ENCODE measurements at regions not wholly inside any gene's neighbourhood (a gene's known extent, or its start where the extent isn't known, plus 50 kb on each side); places are given as distances from the start of the nearest gene placed in this dataset.

- Mint-ChIP-seq H3K27me3 (ENCODE audit: insufficient read depth, low read depth) (peaks cover 14% of the 10 kb centered on the region), H3K27ac (no peak overlapping the region), H3K4me3 (no peak overlapping the region), H3K9me3 (peaks cover 27% of the 10 kb centered on the region), H3K4me1 (peaks cover 4% of the 10 kb centered on the region), H3K36me3 (no peaks in the 10 kb centered on the region)
- no peak for TF ChIP-seq EZH2 (IDR thresholded peaks at IDR 0.05)
- TF ChIP-seq EZH2phosphoT487 (IDR thresholded peaks at IDR 0.05) = no peak
- TF ChIP-seq CTCF (IDR thresholded peaks at IDR 0.05) = no peak
- H2AFZ ChIP-seq (replicated peaks) = no peak overlapping the region
- H3K27ac ChIP-seq = no peak overlapping the region
- H3K79me2 ChIP-seq (ENCODE audit: low read depth) = no peaks in the 10 kb centered on the region
- no peak overlapping the region for H3K4me2 ChIP-seq
- no peaks in the 10 kb centered on the region for H4K20me1 ChIP-seq (ENCODE audit: low read depth)
- H3K9ac ChIP-seq = no peak overlapping the region
- peaks cover 3% of the 10 kb centered on the region for H3K27me3 ChIP-seq
- no peak for DNase-seq (ENCODE audit: low spot score)
- no peaks in the 10 kb centered on the region for H3F3A ChIP-seq (ENCODE audit: low read depth)
- H3K9me3 ChIP-seq (ENCODE audit: low read depth) = peaks cover 18% of the 10 kb centered on the region
- H3K4me1 ChIP-seq = peaks cover 6% of the 10 kb centered on the region
- no peaks in the 10 kb centered on the region for H3K36me3 ChIP-seq
- H3K4me3 ChIP-seq = no peak overlapping the region
Measured at GRCh38 chr4:1488831-1489638, 82.8 kb upstream of the NKX1-1 start.

GRCh38 chr4:1488357-1488756, 82.1 kb upstream of the NKX1-1 start:
- Histone ChIP-seq H3F3A (ENCODE audit: low read depth) (no peaks in the 10 kb centered on the region), H3K4me1 (peaks cover 6% of the 10 kb centered on the region), H3K9me3 (ENCODE audit: low read depth) (peaks cover 18% of the 10 kb centered on the region), H4K20me1 (ENCODE audit: low read depth) (no peaks in the 10 kb centered on the region), H3K9ac (no peak overlapping the region), H3K27ac (no peak overlapping the region), H3K36me3 (no peaks in the 10 kb centered on the region), H3K4me2 (no peak overlapping the region), H3K79me2 (ENCODE audit: low read depth) (no peaks in the 10 kb centered on the region), H2AFZ (replicated peaks) (no peak overlapping the region), H3K4me3 (no peak overlapping the region), H3K27me3 (peaks cover 9% of the 10 kb centered on the region)
- DNase-seq (ENCODE audit: low spot score) = no peak
- TF ChIP-seq EZH2phosphoT487 (IDR thresholded peaks at IDR 0.05) = no peak
- Mint-ChIP-seq H3K4me1 (peaks cover 3% of the 10 kb centered on the region), H3K9me3 (peaks cover 31% of the 10 kb centered on the region), H3K27ac (no peak overlapping the region), H3K36me3 (no peaks in the 10 kb centered on the region), H3K4me3 (no peak overlapping the region), H3K27me3 (ENCODE audit: insufficient read depth, low read depth) (peaks cover 13% of the 10 kb centered on the region)

GRCh38 chr4:1487761-1488160, 81.5 kb upstream of the NKX1-1 start:
- Mint-ChIP-seq H3K27me3 (ENCODE audit: insufficient read depth, low read depth) (peaks cover 13% of the 10 kb centered on the region), H3K4me3 (no peak overlapping the region), H3K4me1 (peaks cover 3% of the 10 kb centered on the region), H3K9me3 (peaks cover 35% of the 10 kb centered on the region), H3K36me3 (no peaks in the 10 kb centered on the region), H3K27ac (no peak overlapping the region)
- no peak overlapping the region for H3K4me2 ChIP-seq
- H4K20me1 ChIP-seq (ENCODE audit: low read depth) = no peaks in the 10 kb centered on the region
- peaks cover 15% of the 10 kb centered on the region for H3K27me3 ChIP-seq
- no peak overlapping the region for H3K9ac ChIP-seq
- no peak overlapping the region for H2AFZ ChIP-seq (replicated peaks)
- no peaks in the 10 kb centered on the region for H3K79me2 ChIP-seq (ENCODE audit: low read depth)
- H3K27ac ChIP-seq = no peak overlapping the region
- no peaks in the 10 kb centered on the region for H3K36me3 ChIP-seq
- H3K4me3 ChIP-seq = no peak overlapping the region
- DNase-seq (ENCODE audit: low spot score) = no peak
- H3K9me3 ChIP-seq (ENCODE audit: low read depth) = peaks cover 18% of the 10 kb centered on the region
- TF ChIP-seq EZH2phosphoT487 (IDR thresholded peaks at IDR 0.05) (no peak), EZH2 (IDR thresholded peaks at IDR 0.05) (no peak), CTCF (IDR thresholded peaks at IDR 0.05) (no peak)
- H3K4me1 ChIP-seq = peaks cover 4% of the 10 kb centered on the region
- H3F3A ChIP-seq (ENCODE audit: low read depth) = no peaks in the 10 kb centered on the region

- Histone ChIP-seq H3F3A (ENCODE audit: low read depth) (no peaks in the 10 kb centered on the region), H3K27me3 (peaks cover 18% of the 10 kb centered on the region), H3K79me2 (ENCODE audit: low read depth) (no peaks in the 10 kb centered on the region), H3K4me1 (no peaks in the 10 kb centered on the region), H3K4me2 (no peak overlapping the region), H3K9ac (no peak overlapping the region), H3K9me3 (ENCODE audit: low read depth) (peaks cover 18% of the 10 kb centered on the region), H3K4me3 (no peak overlapping the region), H3K27ac (no peak overlapping the region), H2AFZ (replicated peaks) (no peak overlapping the region), H4K20me1 (ENCODE audit: low read depth) (no peaks in the 10 kb centered on the region), H3K36me3 (no peaks in the 10 kb centered on the region)
- Mint-ChIP-seq H3K9me3 (peaks cover 36% of the 10 kb centered on the region), H3K4me3 (no peak overlapping the region), H3K27me3 (ENCODE audit: insufficient read depth, low read depth) (peaks cover 11% of the 10 kb centered on the region), H3K27ac (no peak overlapping the region), H3K36me3 (no peaks in the 10 kb centered on the region), H3K4me1 (no peaks in the 10 kb centered on the region)
- no peak for DNase-seq (ENCODE audit: low spot score)
- TF ChIP-seq EZH2phosphoT487 (IDR thresholded peaks at IDR 0.05) (no peak), CTCF (IDR thresholded peaks at IDR 0.05) (no peak), EZH2 (IDR thresholded peaks at IDR 0.05) (no peak)
Measured at GRCh38 chr4:1487106-1487505, 80.9 kb upstream of the NKX1-1 start.

Data from neural progenitor cell (in vitro differentiated cells).